NCI-H2029 (cell line): ENCODE measurements at regions not wholly inside any gene's neighbourhood (a gene's known extent, or its start where the extent isn't known, plus 50 kb on each side); places are given as distances from the start of the nearest gene placed in this dataset.

ENCODE experiments used
- DNase-seq: peaks from one replicate; lab custom pipeline; 2025; lab: John Stamatoyannopoulos, UW

GRCh38 chr2:187136646-187137045, 287.7 kb upstream of the ZSWIM2 start:
- DNase-seq = no peak

GRCh38 chr2:187134306-187134705, 285.3 kb upstream of the ZSWIM2 start:
- DNase-seq = no peak

GRCh38 chr2:187129868-187130267, 280.9 kb upstream of the ZSWIM2 start:
- no peak for DNase-seq

GRCh38 chr2:187129306-187129705, 280.3 kb upstream of the ZSWIM2 start:
- no peak for DNase-seq

GRCh38 chr2:187126247-187127005, 277.5 kb upstream of the ZSWIM2 start:
- no peak for DNase-seq

- DNase-seq = no peak
Observed at GRCh38 chr2:187125318-187125717, 276.3 kb upstream of the ZSWIM2 start.

- no peak for DNase-seq
Observed at GRCh38 chr2:187124529-187124928, 275.6 kb upstream of the ZSWIM2 start.

GRCh38 chr2:187118331-187119099, 269.5 kb upstream of the ZSWIM2 start:
- no peak for DNase-seq

GRCh38 chr2:187117483-187117882, 268.5 kb upstream of the ZSWIM2 start:
- no peak for DNase-seq

- no peak for DNase-seq
Observed at GRCh38 chr2:187115627-187116026, 266.7 kb upstream of the ZSWIM2 start.

- DNase-seq = no peak
Observed at GRCh38 chr2:187107001-187107400, 258.0 kb upstream of the ZSWIM2 start.

GRCh38 chr2:187105218-187105617, 256.2 kb upstream of the ZSWIM2 start:
- DNase-seq = no peak

- no peak for DNase-seq
Observed at GRCh38 chr2:187102381-187102780, 253.4 kb upstream of the ZSWIM2 start.

GRCh38 chr2:187098154-187098553, 249.2 kb upstream of the ZSWIM2 start:
- no peak for DNase-seq

GRCh38 chr2:187093771-187094412, 244.9 kb upstream of the ZSWIM2 start:
- no peak for DNase-seq

- DNase-seq = no peak
Observed at GRCh38 chr2:187091664-187092063, 242.7 kb upstream of the ZSWIM2 start.

- DNase-seq = no peak
Observed at GRCh38 chr2:187084524-187084923, 235.6 kb upstream of the ZSWIM2 start.

GRCh38 chr2:187081461-187081860, 232.5 kb upstream of the ZSWIM2 start:
- no peak for DNase-seq

GRCh38 chr2:187079901-187080300, 230.9 kb upstream of the ZSWIM2 start:
- no peak for DNase-seq

- no peak for DNase-seq
Observed at GRCh38 chr2:187078297-187078696, 229.3 kb upstream of the ZSWIM2 start.

- no peak for DNase-seq
Observed at GRCh38 chr2:187075671-187076070, 226.7 kb upstream of the ZSWIM2 start.

GRCh38 chr2:187075199-187075635, 226.2 kb upstream of the ZSWIM2 start:
- DNase-seq = no peak

GRCh38 chr2:187058198-187058597, 209.2 kb upstream of the ZSWIM2 start:
- no peak for DNase-seq
